NCI-H1694 (cell line): ENCODE measurements at regions not wholly inside any gene's neighbourhood (a gene's known extent, or its start where the extent isn't known, plus 50 kb on each side); places are given as distances from the start of the nearest gene placed in this dataset.

Experiments
- DNase-seq: peaks from one replicate; lab custom pipeline; 2025; lab: John Stamatoyannopoulos, UW

- DNase-seq: no peak
Measured at GRCh38 chr18:68342039-68342659, 372.8 kb downstream of the TMX3 start.

- DNase-seq: no peak
Measured at GRCh38 chr18:68340606-68341005, 374.3 kb downstream of the TMX3 start.

DNA sequence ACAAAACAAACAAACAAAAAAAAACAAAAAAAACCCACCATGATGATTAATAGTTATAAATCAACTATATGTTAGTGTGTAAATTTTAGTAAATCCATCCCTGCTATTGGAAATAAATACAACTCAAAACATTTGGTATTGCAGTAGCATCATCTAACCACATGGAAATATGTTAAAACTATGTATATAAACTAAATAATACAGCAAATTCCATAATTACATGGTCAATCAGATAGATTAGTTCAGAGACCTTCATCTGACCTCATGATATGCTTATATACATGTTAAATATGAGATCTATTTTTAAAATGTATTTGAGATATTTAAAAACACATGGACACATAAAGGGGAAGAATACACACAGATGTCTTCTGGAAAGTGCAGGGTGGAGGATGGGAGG, 384.2 kb downstream of the TMX3 start:
- DNase-seq: no peak

- DNase-seq: no peak
Measured at GRCh38 chr18:68323921-68324320, 391.0 kb downstream of the TMX3 start.

- no peak for DNase-seq
Measured at GRCh38 chr18:68316636-68317035, 398.3 kb downstream of the TMX3 start.

GRCh38 chr18:68314403-68314802, 400.5 kb downstream of the TMX3 start:
- no peak for DNase-seq

GRCh38 chr18:68301441-68301840, 413.5 kb downstream of the TMX3 start:
- no peak for DNase-seq

GRCh38 chr18:68299906-68300305, 415.0 kb downstream of the TMX3 start:
- DNase-seq: no peak

DNA sequence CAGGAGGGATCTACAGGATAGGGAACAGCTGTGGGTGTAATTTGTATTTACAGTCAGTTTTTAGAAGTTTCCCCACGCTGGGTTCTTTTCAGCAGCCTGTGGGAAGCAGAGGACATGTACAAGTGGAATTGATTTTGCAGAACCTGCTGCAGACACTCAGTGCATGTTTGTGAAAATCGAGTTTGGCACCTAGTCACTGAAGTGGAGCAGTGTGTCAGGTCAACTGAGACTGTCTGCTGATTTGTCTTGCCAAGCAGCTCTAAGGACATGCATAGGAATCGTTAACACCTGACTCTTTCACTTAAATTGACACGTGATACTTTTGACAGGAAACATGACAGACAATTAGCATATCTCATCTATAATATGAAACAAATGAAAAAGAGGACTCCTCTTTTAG, 416.6 kb downstream of the TMX3 start:
- DNase-seq: no peak

- DNase-seq: no peak
Measured at GRCh38 chr18:68288408-68288807, 426.5 kb downstream of the TMX3 start.

- DNase-seq: no peak
Measured at GRCh38 chr18:68284236-68284780, 430.6 kb downstream of the TMX3 start.

DNA sequence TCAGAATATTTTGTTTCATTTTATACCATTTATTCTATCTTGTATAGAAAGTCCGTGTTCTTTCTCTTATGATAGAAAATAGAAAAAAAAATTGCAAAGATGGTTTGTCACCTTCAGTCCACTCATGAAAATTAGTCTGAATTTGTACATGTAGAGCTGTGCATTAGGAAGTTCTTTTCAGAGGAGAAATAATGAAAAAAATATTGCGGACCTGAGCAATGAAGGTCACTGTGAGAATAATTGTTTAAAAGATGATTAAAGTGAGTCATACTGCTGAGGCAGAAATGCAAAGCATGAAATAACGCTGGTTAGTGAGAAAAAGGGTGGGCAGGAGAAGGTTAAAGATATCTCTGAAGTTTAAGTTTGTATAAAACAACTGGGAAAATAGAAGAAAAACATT, 431.1 kb downstream of the TMX3 start:
- no peak for DNase-seq

DNA sequence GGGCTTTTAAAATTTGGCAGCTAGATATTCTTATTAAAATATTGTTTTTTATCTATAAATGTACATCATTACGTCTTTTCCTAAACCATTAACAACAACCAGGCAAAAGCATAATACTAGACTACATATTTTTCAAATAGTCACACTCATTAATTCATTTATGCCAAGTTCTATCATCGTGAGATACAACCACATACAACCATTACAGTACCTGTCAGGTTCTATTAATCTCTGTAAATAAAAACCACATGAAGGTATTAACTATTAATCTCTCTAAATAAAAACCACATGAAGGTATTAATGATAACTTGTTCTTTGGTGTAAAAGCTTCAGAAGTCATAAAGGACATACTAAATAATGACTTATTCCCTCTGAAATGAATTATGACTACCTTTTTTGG, 432.7 kb downstream of the TMX3 start:
- no peak for DNase-seq

GRCh38 chr18:68275616-68276015, 439.3 kb downstream of the TMX3 start:
- no peak for DNase-seq

GRCh38 chr18:68270017-68270416, 444.9 kb downstream of the TMX3 start:
- no peak for DNase-seq

- no peak for DNase-seq
Measured at GRCh38 chr18:68267583-68267982, 447.3 kb downstream of the TMX3 start.

DNA sequence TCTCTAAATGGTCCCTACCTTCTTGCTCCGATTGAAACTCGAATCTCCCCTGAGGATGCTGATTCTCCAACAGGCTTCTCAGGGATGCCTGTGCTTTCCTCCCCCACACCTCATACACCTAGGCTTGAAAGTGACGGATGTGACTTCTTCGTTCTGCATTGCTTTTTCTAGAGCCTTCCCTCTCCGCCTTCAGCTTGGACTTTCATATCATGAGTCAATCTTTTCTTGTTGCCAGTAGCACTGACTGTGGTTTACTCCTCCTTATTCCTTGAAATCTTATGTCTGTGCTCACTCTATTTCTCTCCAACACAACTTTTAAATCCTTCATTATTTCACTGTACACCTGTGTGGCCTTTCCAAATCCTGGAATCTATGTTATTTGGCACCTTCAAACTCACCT, 451.4 kb downstream of the TMX3 start:
- DNase-seq: no peak

GRCh38 chr18:68262690-68263294, 452.1 kb downstream of the TMX3 start:
- DNase-seq: no peak

DNA sequence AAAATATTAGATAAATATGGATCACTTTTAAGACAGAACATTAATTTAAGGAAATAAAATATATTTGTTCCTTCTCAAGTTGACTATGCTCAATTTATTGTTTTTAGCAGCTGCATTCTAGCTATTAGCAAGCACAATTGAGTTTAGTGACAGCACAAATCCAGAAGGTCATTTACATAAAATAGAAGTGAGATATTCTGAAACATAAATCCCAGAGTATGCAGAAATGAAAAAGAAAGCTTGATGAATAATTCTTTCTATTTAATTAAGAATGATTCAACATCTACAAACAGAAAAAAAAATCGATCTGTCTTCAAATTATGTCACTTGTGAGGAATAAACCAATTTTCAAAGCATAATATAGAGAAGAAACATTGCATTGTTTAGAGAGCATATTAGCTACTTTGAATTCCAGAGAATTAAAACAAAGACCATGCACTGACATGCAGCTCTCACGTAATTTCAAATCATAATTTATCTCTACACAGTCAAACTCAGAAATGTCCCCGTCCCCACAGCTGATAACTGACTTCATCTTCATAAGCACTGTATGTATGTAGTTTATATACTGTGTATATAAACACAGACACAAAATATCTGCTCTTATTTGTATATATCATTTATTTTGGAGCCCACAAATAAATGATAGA, 458.4 kb downstream of the TMX3 start:
- no peak for DNase-seq

GRCh38 chr18:68244786-68245185, 470.1 kb downstream of the TMX3 start:
- DNase-seq: no peak

DNA sequence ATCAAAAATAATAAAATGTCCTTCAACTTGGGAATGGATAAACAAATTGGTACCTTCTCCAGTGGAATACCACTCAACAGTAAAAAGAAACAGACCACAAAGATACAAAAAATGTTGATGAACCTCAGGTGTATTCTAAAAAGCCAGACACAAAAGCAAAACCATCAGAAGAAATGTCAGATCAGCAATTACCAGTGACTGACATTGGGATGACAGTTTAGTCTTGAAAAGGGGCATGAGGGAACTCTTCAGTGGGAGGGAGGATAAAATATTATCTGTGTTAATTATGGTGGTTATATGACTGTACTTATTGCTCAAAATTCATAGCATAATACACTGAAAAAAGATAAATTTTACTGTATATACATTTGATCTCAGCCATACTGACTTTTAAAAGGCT, 473.0 kb downstream of the TMX3 start:
- DNase-seq: no peak

DNA sequence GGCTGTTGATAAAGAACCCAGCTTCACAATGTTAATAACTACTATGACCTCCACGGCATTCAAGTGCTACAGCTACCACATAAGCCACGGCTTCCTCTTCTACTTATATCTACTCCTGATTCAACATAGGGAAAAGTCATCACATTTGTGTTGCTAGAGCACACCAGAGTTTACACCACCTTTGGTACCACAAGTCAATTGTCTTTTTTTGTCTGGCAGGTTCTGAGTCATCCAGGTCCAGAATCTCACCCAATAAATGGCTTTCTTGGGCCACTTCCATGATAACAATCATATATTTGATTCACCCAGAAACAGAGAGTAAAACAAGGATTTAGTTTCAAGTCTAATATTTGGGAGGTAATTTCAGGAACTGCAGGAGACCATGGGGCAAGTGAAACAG, 480.2 kb downstream of the TMX3 start:
- no peak for DNase-seq

DNA sequence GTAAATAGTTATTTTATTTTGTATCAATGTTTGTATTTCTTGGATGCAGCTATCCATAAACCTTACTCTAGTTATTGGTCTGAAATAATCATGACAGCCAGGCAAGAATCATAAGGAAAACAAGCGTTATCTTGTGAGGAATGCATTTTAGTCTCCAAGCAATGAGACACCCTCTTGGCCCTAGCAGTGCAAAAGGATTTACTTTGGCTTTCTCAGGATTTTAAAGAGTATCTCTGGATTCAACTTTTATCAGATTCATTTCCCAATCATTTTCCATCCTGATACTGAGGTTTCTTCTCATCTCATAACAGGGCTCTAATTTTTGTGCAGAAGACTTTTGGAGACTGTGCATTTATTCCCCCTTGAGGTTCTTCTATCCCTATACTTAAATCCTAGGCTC, 480.8 kb downstream of the TMX3 start:
- no peak for DNase-seq
